ENCODE measurements at regions not wholly inside any gene's neighbourhood (a gene's known extent, or its start where the extent isn't known, plus 50 kb on each side); places are given as distances from the start of the nearest gene placed in this dataset.
"Not testable (repeated sequence)": the region's sequence is repeated elsewhere in the genome, so short reads cannot be mapped to it uniquely, and the experiment has no call there.

GRCh38 chr22:23459645-23460516 lies 120.2 kb downstream of the IGLL1 start:
- DNase-seq: not testable (repeated sequence)

- DNase-seq: no peak
Measured at GRCh38 chr22:23458663-23459541, 121.2 kb downstream of the IGLL1 start.

DNA sequence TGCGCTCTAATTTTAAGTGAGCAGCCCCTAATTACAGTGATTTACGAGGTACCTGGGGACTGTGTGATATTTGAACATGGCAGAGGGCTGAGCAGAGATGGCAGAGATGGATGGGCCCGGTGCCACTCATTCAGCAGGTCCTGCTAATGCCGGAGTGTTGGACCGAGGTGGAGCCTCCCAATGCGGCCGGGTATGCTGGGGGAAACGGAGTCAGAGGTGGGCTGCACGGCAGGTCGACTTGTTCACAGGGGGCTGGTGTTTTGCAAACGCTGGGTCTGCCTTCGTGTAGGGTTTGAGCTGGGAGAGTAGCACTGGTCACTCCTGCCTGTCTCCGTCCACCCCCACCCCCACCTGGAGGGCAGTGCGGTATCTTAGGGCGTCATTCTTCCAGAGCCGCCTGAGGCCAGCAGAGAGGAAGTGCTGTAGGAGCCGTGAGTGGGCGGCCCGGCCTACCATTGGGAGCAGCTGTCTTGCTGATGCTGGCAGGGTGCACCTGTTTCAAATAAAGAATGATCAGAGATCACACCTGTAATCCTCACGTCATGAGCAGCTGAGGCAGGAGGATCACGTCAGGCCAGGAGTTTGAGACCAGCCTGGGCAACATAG lies 122.6 kb downstream of the IGLL1 start:
- DNase-seq: no peak

DNA sequence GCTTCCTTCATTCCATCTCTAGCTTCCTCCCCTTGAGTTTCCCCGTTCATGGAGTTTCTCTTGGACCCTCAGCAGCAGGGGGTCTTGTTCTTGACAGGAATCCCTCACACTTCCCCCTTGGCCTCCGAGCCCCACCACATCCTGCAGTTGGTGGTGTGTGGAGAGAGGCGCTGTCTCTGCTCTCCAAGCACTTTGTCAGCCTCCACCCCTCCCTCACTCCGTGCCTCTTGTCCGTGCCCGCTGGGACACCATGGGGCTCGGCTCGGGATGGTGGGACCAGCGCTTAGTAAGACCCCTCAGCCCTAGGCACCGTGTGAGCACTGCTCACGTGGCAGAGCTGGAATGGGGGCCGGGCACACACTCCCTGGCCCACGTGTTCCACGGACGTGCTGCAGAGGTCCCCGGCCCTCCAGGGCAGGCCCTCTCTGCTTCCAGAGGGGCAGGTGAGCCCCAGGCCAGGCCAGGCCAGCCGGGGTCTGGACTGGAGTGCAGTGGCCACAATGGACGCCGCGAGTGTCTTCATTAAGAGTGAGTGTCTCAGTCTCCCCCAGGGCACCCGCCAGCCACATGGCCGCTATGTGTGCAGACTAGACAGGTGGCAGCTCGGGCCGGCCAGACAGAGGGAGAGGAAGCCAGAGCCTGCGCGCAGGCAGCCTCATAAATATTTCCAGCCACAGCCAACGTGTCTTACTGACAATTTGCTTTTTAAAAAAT lies 123.3 kb downstream of the IGLL1 start:
- not testable (repeated sequence) for DNase-seq

GRCh38 chr22:23454345-23454744 lies 125.7 kb downstream of the IGLL1 start:
- DNase-seq: not testable (repeated sequence)

GRCh38 chr22:23453277-23453676 lies 126.8 kb downstream of the IGLL1 start:
- DNase-seq: no peak

DNA sequence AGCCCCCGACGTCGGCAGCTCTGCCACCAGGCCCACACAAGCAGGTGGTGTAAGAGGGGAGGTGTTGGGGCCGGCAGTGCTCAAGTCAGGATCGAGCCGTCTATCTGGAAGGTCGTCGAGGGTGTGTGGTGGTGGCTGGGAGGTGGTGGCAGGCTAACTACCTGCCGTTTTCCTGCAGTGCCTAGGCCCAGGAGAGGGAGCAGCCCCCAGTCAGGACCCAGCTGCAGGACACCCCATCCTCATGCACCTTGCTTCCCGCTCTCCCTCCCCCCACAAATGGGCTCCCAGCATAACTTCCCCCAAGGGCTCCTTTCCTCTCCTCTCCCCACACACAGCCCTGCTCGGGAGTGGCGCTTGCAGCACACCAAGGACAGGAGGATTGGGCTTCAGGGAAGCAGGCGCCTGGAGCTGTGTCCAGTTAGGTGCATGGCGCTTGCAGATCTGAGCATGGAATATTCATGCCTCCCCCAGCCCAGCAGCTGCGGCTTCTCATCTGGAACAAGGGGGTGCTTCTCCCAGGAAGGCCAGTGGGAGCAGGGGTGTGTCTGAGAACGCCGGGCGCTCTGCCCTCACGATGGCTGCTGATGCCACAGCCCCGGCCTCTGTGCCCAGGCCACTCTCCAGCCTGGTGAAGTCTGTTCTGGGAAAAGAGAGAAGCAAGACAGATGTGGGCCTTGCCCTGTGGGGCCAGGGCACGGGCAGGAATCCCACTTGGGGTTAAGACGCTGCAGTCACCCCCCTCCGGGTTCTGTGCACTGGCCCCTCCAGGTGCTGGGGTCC lies 127.7 kb downstream of the IGLL1 start:
- DNase-seq: no peak

DNA sequence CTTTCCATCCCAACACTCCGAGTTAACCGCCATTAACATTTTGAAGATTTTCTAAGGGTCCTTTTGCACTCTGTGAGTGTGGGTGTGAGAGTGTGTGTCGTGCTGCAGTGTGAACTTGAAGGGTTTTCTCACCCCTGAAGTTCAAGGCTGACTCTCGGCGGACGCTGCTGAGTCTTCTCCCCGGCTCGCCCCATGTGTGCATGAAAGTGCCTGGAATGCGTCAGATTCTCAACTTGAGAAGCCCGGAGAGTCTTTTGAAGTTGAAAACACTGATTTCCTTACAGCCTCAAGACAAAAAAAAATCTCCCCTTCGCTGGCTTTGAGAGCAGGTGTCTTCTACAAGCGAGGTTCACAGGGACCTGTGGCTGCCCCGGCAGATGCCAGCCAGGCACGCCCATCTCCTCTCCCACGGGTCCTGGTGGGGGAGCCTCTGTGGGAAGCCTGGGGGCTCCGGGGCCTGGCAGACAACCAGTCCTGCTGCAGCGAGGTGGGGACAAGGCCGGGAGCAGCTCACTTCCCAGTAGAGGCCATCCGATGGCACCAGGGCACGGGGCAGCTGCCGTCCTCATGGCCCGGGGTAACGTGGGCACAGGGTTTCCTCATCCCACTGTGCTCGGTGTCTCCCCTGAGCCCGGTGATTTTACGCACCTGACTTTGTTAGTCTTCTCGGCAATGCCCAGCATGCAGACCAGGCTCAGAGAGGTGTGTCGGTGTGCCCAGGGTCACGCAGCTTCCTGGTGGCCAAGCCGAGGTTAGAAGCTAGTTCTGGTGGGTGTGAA lies 128.4 kb downstream of the IGLL1 start:
- not testable (repeated sequence) for DNase-seq

- DNase-seq: not testable (repeated sequence)
Measured at GRCh38 chr22:23450821-23451220, 129.3 kb downstream of the IGLL1 start.

DNA sequence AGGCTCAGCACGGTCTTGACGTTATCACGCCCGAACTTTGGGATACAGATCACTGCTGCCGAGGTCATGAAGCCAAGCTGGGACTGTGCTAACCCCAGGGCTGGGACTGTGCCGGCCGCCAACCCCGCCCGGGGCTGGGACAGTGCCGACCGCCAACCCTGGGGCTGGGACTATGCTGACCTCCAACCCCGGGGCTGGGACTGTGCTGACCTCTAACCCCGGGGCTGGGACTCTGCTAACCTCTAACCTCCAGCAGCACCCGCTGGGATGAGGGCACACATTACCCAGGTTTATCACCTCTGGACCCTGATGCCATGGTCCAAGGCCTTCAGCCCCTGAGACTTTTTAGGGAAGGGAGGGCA lies 129.7 kb downstream of the IGLL1 start:
- DNase-seq: no peak

DNA sequence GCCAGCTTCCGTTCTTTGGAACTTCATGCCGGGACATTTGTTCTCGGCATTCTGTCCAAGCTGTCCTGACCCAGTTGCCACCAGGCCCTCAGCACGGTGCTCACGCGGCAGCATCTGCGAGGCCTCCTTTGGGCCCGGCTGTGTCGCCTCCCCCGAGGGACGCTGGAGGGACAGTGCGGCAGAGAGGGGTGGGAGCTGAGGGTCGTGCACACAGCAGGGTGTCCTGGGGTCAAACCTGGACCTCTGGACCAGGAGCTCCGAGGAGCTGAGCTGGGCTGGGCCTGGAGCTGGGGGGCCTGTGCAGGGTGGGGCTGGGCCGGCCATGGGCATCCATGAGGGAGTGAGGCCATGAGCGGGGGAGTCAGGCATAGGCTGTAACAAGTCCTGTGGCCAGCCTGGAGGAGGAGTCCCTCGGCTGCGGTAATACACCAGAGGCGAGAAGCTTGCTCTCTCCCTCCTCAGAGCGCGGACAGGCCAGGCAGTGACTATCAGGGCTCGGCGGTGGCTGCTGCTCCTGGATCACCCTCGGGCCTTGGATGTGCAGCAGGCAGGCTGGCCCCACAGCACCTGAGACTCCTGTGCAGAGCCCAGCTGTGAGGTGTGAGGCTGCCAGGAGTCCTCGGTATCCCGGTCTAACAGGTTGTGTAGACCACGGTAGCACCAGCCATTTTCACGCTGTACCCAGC lies 130.2 kb downstream of the IGLL1 start:
- DNase-seq: not testable (repeated sequence)

- DNase-seq: not testable (repeated sequence)
Measured at GRCh38 chr22:23448499-23449288, 131.4 kb downstream of the IGLL1 start.

GRCh38 chr22:23446796-23447350 lies 133.2 kb downstream of the IGLL1 start:
- no peak for DNase-seq

DNA sequence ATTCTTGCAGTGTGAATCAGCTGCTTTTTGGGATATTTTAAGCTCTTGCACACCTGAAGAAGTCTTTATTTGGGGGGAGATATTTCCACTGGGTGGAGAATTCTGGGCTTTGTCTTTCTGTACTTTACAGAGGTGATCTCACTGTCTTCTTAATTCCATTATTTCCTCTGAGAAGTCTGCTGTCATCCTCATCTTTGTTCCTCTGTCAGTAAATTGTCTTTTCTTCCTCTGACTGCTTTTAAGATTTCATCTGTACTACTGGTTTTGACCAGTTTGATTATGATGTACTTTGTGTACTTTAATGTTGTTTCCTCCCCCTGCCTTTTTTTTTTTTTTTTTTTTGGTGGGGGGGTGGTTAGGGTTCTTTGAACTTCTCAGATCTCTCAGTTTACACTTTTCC lies 133.9 kb downstream of the IGLL1 start:
- DNase-seq: not testable (repeated sequence)

DNA sequence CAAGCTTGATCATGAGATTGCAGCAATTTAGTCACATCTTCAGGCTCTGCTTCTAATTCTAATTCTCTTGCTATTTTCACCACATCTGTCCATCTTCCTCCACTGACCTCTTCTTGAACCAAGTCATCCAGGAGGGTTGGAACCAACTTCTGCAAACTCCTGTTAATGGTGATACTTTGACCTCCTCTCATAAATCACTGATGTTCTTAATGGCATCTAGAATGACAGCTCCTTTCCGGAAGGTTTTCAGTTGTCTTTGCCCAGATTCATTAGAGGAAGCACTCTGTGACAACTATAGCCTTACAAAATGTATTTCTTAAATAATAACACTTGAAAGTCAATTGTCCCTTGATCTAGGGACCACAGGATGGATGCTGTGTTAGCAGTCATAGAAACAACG lies 136.2 kb downstream of the IGLL1 start:
- DNase-seq: not testable (repeated sequence)

- not testable (repeated sequence) for DNase-seq
Measured at GRCh38 chr22:23439581-23439980, 140.5 kb downstream of the IGLL1 start.

DNA sequence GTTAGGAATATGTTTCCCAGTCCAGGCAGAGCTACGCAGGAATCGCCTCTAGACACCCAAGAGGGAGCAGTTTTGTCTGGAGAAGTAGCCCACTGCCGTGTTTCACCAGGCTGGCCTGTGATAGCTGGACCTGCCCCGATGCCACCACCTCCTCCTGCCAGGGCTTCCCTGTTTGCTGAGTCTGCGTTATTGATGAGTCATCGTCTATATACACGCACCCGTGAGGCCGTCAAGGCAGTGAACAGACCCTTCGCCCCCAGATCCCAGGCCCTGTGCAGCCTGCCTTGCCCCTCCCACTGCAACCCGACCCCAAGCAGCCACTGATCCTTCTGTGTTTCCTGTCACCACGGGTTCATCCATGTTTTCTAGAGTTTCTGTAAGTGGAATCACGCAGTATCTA lies 141.9 kb downstream of the IGLL1 start:
- no peak for DNase-seq

GRCh38 chr22:23437779-23438178 lies 142.3 kb downstream of the IGLL1 start:
- no peak for DNase-seq

DNA sequence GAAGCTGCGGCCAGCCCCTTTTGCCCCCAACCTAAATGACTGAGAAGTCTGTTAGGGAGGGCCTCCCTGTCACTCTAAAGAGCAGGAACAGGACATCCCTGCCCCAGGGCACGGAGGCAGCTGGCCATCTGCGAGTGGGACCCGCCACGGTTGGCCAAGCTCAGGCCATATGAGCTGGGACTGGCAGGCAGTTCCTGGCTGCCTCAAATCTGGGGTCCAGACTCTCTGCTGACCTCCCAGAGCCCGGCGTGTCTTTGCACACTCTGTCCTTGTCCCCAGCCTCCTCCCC lies 143.0 kb downstream of the IGLL1 start:
- DNase-seq: not testable (repeated sequence)
